ENCODE measurements at regions not wholly inside any gene's neighbourhood (a gene's known extent, or its start where the extent isn't known, plus 50 kb on each side); places are given as distances from the start of the nearest gene placed in this dataset.

GRCh38 chr6:23618366-23618765 is 507.6 kb upstream of the NRSN1 start:
- no peak overlapping the region for H3K27ac ChIP-seq (replicated peaks)
- H3K27me3 ChIP-seq (ENCODE audit: low read depth): no peaks in the 10 kb centered on the region
- no peaks in the 10 kb centered on the region for H3K9me3 ChIP-seq (replicated peaks)
- intact Hi-C loops (cut with micrococcal nuclease): no loop called here
- H3K4me1 ChIP-seq: no peaks in the 10 kb centered on the region
- H3K36me3 ChIP-seq: no peaks in the 10 kb centered on the region
- DNase-seq: no peak
- TF ChIP-seq, protein P1, sequence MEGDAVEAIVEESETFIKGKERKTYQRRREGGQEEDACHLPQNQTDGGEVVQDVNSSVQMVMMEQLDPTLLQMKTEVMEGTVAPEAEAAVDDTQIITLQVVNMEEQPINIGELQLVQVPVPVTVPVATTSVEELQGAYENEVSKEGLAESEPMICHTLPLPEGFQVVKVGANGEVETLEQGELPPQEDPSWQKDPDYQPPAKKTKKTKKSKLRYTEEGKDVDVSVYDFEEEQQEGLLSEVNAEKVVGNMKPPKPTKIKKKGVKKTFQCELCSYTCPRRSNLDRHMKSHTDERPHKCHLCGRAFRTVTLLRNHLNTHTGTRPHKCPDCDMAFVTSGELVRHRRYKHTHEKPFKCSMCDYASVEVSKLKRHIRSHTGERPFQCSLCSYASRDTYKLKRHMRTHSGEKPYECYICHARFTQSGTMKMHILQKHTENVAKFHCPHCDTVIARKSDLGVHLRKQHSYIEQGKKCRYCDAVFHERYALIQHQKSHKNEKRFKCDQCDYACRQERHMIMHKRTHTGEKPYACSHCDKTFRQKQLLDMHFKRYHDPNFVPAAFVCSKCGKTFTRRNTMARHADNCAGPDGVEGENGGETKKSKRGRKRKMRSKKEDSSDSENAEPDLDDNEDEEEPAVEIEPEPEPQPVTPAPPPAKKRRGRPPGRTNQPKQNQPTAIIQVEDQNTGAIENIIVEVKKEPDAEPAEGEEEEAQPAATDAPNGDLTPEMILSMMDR (IDR thresholded peaks at IDR 0.05; ENCODE audit: borderline replicate concordance): no peak
- H3K4me3 ChIP-seq: no peak overlapping the region

DNA sequence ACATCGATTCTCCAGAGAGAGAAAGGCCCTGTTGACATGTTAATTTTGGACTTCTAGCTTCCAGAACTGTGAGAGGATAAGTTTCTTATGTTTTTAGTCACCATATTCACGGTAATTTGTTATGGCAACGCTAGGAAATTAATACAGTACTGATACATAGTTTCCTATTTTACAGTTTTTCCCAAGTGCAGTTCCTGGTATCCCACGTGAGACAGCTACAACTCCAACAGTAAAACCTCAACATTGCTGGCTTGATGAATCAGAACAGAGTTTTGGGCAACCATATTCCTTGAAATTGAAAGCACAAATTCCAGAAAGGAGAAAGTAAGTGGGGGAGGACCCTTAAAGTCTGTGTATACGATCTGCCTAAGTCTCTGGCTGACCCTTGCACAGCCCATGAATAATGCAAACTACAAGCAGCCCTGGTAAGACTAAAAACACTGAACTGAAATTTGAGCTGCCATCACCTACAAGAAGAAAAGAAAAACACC is 505.1 kb upstream of the NRSN1 start:
- Histone ChIP-seq H3K9me3 (replicated peaks) (no peaks in the 10 kb centered on the region), H3K4me1 (no peaks in the 10 kb centered on the region), H3K36me3 (no peaks in the 10 kb centered on the region), H3K27ac (replicated peaks) (no peak overlapping the region), H3K4me3 (no peak overlapping the region), H3K27me3 (ENCODE audit: low read depth) (no peaks in the 10 kb centered on the region)
- TF ChIP-seq, protein P1 (IDR thresholded peaks at IDR 0.05; ENCODE audit: borderline replicate concordance): no peak
- intact Hi-C loops (cut with micrococcal nuclease): no loop called here
- DNase-seq: no peak

DNA sequence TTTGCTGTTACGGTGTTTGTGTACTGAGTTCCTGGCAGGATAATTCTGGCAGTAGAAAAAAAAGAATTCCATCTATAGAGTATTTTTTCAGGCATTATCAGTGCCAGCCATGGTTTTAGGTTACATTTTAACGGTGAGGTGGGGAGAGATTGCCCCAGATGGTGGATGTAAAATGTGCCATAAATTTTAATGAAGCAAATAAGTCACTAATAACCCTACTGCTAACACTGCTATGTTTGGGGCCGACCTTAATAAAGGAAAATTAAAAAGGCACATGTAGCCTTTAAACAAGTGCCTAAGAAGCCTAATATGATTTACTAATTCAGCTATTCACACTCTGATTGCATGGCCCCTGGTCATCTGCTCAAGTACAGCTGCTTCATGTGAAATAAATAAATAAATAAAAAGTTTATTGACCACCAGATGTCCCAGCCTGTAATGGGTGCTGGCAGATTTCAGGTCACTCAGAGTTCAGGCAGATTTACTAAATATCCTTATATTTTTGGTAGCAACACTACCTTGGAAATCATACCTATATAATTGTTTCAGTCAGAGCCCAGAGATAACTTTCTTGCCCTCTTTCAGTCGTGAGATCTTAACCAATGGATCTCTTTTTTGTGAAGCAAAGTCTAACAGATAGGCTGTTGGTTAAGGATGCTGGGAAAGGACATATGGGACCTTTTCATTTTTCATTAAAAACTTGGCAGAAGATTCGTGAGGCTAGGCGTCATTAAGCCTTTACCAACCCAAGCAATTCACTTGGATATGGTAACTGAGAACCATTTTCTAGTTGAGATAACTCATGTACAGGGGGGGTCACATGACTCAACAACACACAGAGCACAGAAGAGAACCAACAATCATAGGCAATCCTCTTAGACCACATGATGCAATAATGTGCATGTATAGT is 495.0 kb upstream of the NRSN1 start:
- H3K36me3 ChIP-seq: no peaks in the 10 kb centered on the region
- H3K27ac ChIP-seq (replicated peaks): no peak overlapping the region
- no peak for DNase-seq
- intact Hi-C loops (cut with micrococcal nuclease): no loop called here
- no peaks in the 10 kb centered on the region for H3K9me3 ChIP-seq (replicated peaks)
- H3K4me3 ChIP-seq: no peak overlapping the region
- TF ChIP-seq, protein P1 (IDR thresholded peaks at IDR 0.05; ENCODE audit: borderline replicate concordance): no peak
- no peaks in the 10 kb centered on the region for H3K4me1 ChIP-seq
- no peaks in the 10 kb centered on the region for H3K27me3 ChIP-seq (ENCODE audit: low read depth)

- TF ChIP-seq, protein P1 (IDR thresholded peaks at IDR 0.05; ENCODE audit: borderline replicate concordance): no peak
- H3K27me3 ChIP-seq (ENCODE audit: low read depth): no peaks in the 10 kb centered on the region
- no peak overlapping the region for H3K27ac ChIP-seq (replicated peaks)
- intact Hi-C loops (cut with micrococcal nuclease): no loop called here
- no peaks in the 10 kb centered on the region for H3K36me3 ChIP-seq
- H3K4me1 ChIP-seq: no peaks in the 10 kb centered on the region
- no peak overlapping the region for H3K4me3 ChIP-seq
- no peak for DNase-seq
- no peaks in the 10 kb centered on the region for H3K9me3 ChIP-seq (replicated peaks)
Observed at GRCh38 chr6:23633996-23634395, 492.0 kb upstream of the NRSN1 start.

GRCh38 chr6:23635150-23635549 is 490.9 kb upstream of the NRSN1 start:
- Histone ChIP-seq H3K4me3 (no peak overlapping the region), H3K36me3 (no peaks in the 10 kb centered on the region), H3K27me3 (ENCODE audit: low read depth) (no peaks in the 10 kb centered on the region), H3K4me1 (no peaks in the 10 kb centered on the region), H3K9me3 (replicated peaks) (no peaks in the 10 kb centered on the region), H3K27ac (replicated peaks) (no peak overlapping the region)
- DNase-seq: no peak
- intact Hi-C loops (cut with micrococcal nuclease): no loop called here
- TF ChIP-seq, protein P1 (IDR thresholded peaks at IDR 0.05; ENCODE audit: borderline replicate concordance): no peak

Measured in left ventricle myocardium inferior (tissue), 1 donor.